NCI-H1105 (cell line): ENCODE measurements at regions not wholly inside any gene's neighbourhood (a gene's known extent, or its start where the extent isn't known, plus 50 kb on each side); places are given as distances from the start of the nearest gene placed in this dataset.
"Not testable (repeated sequence)": the region's sequence is repeated elsewhere in the genome, so short reads cannot be mapped to it uniquely, and the experiment has no call there.

Source experiments
- DNase-seq: peaks from one replicate; lab custom pipeline; 2025; lab: John Stamatoyannopoulos, UW

DNA sequence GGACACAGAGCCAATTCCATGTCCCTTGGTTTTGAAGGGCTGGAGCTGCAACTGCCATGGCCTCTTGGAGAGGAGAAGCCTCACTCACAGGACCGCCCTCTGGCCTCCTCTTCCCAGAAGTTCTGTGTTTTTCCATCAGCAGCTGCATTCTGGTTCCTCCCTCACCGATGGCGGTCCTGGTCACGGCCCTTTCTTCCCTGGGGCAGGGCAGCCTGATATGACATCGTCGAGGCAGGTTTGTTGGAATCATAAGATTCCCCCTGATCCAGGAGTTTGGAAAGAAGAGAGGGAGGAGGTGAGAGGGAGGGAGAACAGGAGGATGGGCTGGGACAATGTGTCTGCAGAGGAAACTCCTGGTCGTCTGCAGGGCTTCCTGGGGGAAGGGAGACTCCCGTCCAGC is 82.7 kb upstream of the PDZD8 start:
- DNase-seq, result no peak

DNA sequence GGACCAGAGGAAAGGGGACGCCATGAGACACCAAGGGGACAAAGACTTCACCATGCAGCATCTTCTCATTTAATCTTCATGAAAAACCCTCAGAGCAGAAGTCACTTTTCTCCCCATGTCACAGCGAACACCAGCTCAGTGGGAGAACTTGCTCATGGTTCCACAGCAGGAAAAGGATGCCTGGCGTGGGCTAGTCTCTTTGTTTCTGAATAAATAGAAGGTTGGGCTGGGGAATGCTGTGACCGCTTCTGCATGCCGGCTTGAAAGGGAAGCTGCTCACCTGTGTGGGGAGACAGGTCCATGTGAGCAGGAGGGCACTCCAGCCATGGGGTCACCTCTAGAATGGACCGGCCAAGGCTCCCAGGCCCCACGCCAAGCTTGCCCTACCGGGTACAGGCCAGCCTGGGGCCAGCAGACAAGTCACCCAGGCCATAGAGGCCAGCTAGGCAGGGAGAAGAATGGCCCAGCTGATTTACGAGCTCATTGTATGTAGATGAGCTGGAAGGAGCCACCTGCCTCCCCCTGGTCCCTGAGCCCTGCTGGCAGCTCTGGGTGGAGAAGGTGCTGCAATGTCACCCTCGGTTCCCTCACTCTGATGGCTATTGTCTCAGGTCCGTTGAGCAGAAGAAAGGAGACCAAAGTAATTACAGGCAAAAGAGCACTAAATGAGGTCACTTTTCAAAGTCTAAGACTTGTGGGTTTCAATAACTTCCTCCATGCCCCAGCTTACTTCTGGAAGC is 82.0 kb upstream of the PDZD8 start:
- DNase-seq, result no peak

DNA sequence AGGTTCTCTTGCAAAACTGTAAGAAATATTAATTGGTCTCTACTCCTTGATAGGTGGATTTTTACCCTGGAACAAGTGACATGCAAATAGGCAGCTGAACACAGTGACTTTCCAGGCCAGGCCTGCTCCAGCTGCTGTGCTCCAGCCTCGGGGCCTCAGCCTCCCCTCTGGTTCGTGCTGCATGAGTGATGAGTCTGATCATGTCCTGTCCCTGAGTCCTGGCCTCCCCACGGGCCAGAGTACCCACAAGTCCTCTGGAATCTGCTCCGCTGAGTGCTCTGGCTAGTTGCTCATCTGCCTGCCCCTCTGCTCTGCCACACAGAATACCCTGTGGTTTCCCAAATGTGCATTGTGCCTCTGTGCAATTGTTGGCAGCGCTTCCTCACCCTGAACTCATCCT is 80.1 kb upstream of the PDZD8 start:
- DNase-seq, result no peak

DNA sequence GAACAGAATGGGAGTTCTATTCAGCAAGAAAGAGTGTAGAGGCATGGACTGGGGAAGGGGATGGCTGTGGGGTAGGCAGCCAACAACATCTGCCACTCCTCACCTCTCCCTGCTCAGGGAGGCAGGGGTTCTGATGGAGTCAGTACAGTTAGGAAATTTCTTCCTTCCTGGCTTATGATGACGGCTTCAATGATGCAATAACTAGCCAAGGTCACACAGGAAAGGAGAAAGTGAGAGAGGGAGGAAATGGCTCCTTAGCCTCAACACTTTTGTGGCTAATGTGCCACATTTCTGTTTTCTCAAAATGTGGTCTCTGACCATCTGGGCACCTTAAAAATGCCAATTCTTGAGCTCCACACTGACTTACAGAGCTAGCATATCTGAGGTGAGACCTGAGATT is 79.3 kb upstream of the PDZD8 start:
- no peak for DNase-seq

DNA sequence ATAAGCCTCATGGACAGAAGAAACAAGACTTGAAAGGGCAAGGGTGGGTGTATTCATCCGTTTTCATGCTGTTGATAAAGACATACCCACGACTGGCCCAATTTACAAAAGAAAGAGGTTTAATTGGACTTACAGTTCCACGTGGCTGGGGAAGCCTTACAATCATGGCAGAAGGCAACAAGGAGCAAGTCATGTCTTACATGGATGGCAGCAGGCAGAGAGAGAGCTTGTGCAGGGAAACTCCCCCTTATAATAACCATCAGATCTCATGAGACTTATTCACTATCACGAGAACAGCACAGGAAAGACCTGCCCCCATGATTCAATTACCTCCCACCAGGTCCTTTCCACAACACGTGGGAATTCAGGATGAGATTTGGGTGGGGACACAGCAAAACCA is 78.2 kb upstream of the PDZD8 start:
- not testable (repeated sequence) for DNase-seq

DNA sequence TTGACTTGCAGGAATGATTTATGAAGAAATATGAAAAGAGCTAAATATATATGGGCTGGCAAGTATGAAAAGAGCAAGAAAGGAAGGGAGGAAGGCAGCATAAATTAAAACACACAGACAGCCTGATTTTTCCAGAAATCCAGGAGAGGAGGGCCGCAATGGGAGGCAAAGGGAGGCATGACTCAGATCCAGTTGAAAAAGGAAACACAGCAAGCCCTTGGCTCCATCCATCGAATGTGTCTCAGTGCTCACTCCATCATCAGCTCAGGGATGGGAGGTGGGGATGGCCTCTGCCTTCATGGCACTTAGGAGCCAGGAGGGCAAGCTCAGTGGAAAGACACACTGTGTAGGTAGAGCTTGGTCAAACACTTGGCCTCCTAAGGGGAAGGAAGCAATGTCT is 75.7 kb upstream of the PDZD8 start:
- DNase-seq, result no peak

DNA sequence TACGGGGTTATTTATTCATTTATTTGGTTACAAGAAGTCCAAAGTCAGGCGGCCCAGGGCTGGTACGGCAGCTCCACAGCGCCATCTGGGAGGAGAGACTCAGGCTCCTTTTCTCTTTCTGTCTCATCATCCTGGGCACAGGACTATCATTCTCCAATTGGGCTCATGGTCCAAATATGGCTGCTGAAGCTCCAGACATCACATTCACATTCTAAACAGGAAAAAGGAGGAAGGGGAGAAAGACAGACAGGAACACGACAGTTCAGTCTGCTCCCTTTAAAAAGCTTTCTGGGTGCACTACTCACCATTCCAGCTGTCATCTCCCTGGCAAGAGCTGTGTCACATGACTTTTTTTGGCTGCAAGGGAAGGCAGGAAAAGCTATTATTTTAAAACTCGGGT is 74.4 kb upstream of the PDZD8 start:
- no peak for DNase-seq

DNA sequence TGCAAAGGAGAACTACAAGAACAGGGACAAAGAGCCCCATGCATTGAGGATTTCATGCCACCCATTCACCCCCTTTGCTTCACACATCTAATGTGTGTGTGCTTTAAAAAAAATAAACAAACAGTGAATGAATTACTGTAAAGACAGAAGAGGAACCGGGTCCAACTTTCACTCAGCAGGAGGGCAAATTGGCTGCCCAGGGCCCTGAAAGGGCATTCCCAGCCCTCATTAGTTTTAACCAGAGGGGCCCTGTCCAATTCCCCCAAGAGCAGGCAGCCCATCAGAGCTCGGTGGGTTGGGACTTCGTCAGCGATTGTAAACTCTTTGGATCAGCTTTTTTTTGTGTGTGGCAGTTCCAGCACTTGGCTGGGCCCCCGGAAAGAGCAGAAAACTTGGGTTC is 73.6 kb upstream of the PDZD8 start:
- DNase-seq, result no peak

DNA sequence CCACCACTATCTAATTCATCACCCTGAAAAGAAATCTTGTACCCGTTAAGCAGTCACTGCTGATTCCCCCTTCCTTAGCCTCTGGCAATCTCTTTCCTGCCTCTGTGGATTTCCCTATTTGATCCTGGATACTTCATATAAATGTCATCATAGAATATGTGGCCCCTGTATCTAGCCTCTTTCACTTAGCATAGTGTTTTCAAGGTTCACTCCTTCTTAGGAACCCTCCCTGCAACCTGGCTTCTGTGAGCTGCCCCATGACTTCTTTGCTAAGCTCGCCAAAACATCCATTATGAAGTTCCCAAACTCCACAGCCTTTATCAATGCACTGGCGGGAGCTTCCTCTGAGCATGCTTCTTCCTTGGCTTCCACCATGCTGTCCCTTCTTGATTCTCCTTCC is 70.8 kb upstream of the PDZD8 start:
- no peak for DNase-seq

DNA sequence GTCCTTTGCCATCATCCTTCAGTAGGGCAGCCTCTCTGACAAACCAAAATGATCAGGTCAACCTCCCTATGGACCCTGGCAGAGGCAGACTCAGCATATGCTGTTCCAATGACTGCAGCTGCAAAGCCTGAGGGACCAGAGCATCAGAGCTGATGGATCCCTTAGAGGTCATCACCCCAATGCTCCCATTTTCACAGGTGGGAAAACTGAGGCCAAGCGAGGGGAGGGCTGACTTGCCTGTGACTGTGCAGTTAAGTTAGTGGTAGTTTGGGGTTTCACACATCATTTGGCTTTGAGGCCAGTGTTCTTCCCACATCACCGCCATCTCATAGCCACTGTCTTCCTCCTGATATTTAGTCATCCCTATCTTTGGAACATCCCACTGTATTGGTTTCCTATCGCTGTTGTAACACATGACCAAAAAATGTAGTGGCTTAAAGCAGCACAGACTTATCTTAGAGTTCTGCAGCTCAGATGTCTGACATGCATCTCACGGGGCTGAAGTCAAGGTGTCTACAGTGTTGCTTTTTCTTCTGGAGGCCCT is 69.3 kb upstream of the PDZD8 start:
- no peak for DNase-seq

DNA sequence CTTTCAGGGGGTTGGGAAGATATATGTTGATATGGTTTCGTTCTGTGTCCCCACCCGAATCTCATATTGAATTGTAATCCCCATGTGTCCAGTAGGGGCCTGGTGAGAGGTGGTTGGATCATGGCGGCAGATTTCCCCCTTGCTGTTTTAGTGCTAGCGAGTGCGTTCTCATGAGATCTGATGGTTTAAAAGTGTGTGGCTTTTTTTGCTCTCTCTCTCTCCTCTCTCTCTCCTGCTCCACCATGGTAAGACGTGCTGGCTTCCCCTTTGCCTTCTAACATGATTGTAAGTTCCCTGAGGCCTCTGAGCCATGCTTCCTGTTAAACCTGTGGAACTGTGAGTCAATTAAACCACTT is 68.4 kb upstream of the PDZD8 start:
- DNase-seq, result no peak

DNA sequence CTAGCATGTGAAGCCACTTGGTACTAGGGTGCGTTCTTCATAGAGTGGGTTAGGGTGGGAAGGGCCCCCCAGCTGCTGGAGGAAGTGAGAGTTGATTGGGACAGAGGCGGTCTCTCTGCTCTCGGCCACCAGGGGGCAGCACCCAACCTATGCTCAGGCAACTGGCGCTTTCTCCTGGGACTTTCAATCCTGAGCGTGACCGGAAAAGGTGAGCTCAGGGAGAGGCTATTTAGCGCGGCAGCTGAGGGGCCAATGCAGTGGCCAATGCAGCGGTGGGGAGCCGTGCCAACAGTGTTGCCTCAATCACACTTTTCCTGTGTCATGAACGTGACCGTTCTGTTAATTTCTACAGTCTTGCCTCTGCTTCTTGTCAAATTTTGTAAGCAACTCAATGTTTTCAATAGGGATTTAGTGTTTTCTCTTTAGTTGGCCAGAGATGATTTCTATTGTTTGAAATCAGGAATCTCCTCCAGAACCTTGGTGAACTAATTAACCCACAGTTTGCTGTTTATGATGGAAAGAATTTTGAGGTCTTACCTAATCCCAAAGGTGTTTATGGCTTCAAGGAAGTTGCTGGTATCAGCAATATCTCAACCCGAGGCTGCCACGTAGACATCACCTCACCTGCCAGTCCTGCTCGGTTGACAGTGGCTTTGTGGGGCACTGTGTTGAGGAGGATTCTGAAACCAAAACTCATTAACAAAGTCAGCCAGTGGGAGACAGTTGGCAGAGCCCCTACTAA is 67.9 kb upstream of the PDZD8 start:
- DNase-seq, result peak; percentile 45

DNA sequence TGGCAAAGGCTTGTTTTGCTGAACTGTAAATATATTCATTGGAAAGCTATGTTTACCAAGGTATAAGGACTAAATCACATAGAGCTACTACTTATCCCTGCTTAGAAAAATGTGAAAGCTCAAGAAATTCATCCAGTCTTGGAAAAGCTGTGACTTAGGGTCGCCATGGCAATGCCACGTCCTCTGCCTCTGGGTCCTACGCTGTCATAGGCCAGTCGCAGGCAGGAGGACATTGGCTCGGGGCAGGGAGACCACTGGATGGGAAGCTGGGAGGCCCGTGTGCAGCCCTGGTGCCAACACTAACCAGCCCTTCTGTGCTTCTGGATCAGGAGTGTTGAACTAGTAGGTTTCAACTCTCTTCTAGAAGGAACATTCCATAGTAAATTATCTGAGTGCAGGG is 67.3 kb upstream of the PDZD8 start:
- DNase-seq, result no peak

DNA sequence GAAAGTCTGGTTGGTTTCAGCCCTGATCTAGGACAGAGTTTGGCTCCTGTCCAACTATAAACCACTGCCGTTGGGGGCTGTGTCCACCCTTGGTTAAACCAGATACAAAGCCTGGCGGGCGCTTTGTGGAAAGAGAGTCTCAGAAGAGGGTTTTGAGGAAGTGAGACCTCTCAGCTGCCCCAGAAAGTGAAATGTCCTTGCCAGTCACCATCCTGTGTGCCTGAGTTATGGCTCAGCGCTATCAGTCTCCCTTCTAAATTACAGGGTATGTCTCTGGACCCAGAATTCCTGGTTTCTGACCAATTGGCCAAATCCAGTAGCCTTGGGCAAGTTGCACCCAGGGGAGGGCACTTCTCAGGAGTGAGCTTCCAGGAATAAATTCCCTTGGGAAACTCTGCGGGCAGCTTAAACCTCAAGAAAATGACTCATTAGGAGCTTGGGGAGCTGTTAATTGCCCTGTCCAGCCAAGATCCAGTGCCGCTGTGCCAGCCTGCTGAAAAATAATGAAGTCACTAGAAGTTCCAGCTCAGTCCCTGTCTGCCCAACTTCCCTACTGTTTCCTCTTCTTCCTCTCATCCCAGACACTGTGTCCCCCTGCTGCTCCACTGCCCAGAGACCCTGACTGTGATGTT is 66.7 kb upstream of the PDZD8 start:
- DNase-seq, result no peak

DNA sequence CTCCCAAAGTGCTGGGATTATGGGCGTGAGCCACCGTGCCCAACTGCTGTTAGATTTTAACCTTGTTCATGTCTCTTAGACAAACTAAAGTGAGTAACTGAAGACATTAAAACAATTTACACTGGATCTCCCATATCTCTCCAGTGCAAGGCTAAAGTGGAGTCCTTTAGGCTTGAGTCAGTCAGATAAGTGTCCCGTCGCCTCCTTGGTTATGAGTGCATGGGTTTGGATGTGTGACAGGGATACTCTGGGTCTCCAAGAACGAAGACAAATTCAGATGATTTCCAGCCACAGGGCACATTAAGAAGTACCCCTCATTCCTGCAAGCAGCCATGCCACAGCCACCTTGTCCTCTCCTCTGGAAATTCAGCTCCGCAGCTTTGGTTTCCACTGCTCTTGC is 66.1 kb upstream of the PDZD8 start:
- no peak for DNase-seq

DNA sequence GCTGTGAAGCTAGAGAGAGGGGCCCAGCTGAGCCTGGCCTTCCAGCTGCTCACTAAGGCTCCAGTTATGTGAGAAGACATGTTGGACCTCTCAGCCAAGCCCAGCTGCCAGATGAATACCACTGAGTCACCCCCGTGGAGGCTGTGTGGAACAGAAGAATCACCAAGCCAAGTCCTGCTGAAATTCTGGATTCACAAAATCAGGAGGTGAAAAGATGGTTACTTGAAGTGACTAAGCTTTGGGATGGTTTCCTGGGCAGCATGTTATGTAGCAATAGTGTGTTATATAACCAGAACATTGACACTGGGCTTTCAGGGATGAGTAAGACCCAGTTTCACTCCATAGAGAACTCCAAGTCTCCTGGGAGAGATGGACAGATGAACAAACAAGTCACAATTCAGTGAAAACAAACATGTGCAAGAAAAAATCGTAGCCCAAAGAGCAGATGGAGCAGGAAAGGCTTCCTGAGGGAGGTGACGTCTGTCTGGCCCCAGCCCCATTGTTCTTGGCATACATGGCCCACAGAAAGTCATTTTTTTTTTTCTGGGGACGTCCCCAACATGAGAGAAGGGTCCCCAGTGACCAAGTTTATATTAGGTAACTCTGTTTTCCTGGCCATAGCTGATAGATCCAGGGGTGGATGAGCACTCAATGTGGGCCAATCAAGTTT is 64.1 kb upstream of the PDZD8 start:
- no peak for DNase-seq

DNA sequence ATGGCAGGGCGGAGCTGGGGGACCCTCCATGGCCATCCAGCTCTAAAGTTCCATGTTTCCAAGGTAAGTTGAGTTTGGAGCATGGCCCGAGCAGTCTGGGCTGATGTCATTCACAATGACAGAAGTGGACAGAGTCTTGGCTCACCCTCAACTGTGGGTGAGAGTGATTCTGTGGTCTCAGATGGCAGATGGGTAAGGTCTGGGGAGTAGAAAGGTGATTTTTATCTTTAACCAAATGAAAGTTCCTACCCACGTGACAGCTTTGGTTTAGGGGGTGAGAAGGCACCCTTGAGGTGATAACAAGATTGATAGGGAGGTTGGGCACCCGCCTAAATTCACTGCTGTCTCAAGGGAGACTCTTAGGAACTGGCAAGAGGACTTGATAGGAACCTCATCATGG is 57.6 kb upstream of the PDZD8 start:
- DNase-seq, result no peak

DNA sequence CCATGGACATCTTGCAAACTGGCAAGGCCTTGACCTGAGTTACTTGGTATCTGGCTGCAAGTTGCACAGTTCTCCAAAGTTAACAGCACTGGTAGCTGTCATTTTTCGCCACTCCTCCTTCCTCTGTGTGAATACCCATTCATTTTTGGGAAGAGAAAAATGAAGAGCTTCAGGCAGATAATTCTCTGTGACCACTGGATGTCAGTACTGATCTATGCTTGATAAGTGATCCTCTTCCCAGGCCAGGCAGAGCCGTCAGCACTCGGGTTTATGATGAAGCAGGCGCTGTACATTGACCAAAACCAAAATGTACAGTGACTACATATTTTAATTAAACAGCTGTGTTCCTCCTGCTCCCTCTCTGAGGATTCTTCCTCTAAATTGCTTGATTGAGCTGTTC is 55.9 kb upstream of the PDZD8 start:
- no peak for DNase-seq

DNA sequence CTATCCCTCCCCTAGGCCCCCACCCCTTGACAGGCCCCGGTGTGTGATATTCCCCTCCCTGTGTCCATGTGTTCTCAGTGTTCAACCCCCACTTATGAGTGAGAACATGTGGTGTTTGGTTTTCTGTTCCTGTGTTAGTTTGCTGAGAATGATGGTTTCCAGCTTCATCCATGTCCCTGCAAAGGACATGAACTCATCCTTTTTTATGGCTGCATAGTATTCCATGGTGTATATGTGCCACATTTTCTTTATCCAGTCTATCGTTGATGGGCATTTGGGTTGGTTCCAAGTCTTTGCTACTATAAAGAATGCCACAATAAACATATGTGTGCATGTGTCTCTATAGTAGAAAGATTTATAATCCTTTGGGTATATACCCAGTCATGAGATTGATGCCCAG is 55.3 kb upstream of the PDZD8 start:
- DNase-seq, result not testable (repeated sequence)

DNA sequence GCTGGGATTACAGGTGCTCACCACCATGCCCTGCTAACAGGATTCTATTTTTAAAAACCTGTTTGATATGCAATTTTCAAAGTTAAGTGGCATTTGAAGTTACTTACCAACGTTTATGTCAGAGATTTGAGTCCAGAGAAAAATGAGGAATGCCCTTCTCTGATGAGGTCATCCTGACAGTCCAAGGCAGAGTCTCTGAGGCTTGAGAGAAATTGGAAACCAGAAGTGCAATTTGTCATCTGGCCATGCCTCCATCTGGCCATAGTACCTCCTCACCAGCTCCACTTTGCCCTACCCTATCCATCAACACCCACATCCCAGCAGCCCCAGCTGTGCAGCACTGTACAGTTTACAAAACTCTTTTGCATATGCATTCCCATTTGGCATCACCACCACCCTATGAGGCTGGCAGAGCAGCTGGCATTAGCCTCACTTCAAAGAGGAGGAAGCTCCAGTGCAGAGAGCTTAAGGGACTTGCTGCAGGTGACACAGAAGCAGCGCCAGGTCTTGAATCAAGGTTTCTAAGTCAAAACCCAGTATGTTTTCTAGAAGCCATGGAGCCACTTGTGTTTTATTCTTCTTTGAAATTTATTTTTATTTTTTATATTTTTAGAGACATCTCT is 54.5 kb upstream of the PDZD8 start:
- no peak for DNase-seq

DNA sequence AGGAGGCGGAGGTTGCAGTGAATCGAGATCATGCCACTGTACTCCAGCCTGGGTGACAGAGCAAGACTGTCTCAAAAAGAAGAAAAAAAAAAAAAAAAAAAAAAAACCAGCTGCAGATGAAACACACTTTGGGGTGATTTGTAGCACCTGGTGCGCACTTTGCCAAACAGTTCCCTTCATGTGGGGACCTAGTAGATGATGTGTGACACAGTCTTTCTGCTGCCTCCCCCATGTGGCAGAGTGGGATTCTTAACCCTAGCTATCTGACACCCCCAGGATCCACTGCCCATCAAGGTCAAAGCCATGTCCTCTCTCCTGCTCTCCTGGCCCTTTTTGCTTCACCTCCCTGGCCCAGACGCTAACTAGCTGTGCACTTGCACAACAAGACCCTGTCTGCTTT is 52.1 kb upstream of the PDZD8 start:
- no peak for DNase-seq

DNA sequence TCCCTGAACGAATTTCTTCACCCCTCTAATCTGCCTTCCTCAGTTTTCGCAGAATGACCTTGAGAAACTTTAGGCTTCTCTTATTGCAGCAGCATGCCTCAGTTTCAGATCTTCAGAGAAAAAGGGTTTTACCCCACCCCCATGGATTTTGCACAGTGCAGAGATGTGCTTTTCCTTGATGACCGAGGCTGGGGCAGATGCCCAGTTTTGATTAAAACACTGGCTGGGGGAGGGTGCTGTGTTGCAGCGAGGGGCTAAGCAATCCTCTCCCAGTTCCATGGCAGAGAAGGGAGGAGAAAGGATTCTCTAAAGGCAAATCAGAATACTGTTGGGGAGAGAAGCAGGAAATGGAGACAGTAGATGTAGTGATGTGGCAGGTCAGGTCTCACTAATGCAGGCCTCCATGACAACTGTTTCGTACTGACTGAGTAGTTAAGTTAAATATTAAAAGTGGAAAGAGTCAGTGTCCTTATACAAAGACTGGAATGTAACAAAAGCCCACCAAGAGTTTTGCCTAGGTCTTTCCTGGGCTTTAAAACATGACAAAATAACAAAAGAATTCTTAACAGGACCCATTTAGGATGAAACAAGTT is 50.8 kb upstream of the PDZD8 start:
- no peak for DNase-seq
